CD4-positive, alpha-beta T cell (primary cell): ENCODE measurements at regions not wholly inside any gene's neighbourhood (a gene's known extent, or its start where the extent isn't known, plus 50 kb on each side); places are given as distances from the start of the nearest gene placed in this dataset.

ENCODE experiments used
- ATAC-seq: fragments of 200-7000 bp; cut with Tn5 transposase; one replicate; pipeline ENCODE4 v1.10.0; 2022; ENCODE audit warnings: mild to moderate bottlenecking; ENCODE audit not compliant: poor library complexity
- CTCF ChIA-PET: fragments of 350-600 bp; sonication (Branson Sonifier 250); formaldehyde crosslinking; loops from one replicate; lab custom pipeline; 2021; ENCODE audit warnings: antibody characterized with exemption, inconsistent platforms; lab: Charles Lee
- POLR2A ChIA-PET: fragments of 350-600 bp; sonication (Branson Sonifier 250); formaldehyde crosslinking; loops from one replicate; lab custom pipeline; 2021; ENCODE audit warnings: antibody characterized with exemption, inconsistent platforms; lab: Charles Lee
- DNase-seq, 14 experiments: peaks; one replicate each; pipeline ENCODE4 v3.0.0-alpha.2; 2013 to 2020; ENCODE audit warnings: mixed read lengths in 2 of 14
- H3K27ac ChIP-seq, 2 donors: one replicate each; pipeline versions ENCODE4 v1.5.1 to v1.7.0; 2013; ENCODE audit warnings: low read length in 2 of 2, low read depth in 1 of 2, mild to moderate bottlenecking in 1 of 2
- H3K27me3 ChIP-seq, 2 experiments: 1 replicate in 1 of 2; 2 replicates in 1 of 2; pipeline versions ENCODE4 v1.6.1 to v1.7.0; 2013; ENCODE audit warnings: low read length in 2 of 2, control low read depth in 1 of 2, mild to moderate bottlenecking in 1 of 2, moderate library complexity in 1 of 2; ENCODE audit not compliant: insufficient read depth in 2 of 2, control insufficient read depth in 1 of 2
- H3K36me3 ChIP-seq: one replicate; pipeline ENCODE4 v1.6.1; 2013; ENCODE audit warnings: low read length, control low read depth; ENCODE audit not compliant: insufficient read depth
- H3K4me1 ChIP-seq: one replicate; pipeline ENCODE4 v1.6.1; 2013; ENCODE audit warnings: low read length, control low read depth; ENCODE audit not compliant: insufficient read depth
- H3K4me3 ChIP-seq: one replicate; pipeline ENCODE4 v1.5.1; 2013; ENCODE audit warnings: mild to moderate bottlenecking, low read length, moderate library complexity
- H3K9me3 ChIP-seq, 2 experiments: 1 replicate in 1 of 2; 2 replicates in 1 of 2; pipeline versions ENCODE4 v1.6.1 to v1.7.0; 2013; ENCODE audit warnings: low read length in 2 of 2, mild to moderate bottlenecking in 2 of 2, control low read depth in 1 of 2, moderate library complexity in 1 of 2; ENCODE audit not compliant: control insufficient read depth in 1 of 2, insufficient read depth in 1 of 2
- H3K27ac Mint-ChIP-seq: one replicate; pipeline ENCODE4 v1.8.0; 2020; ENCODE audit warnings: mixed read lengths
- H3K27me3 Mint-ChIP-seq: one replicate; pipeline ENCODE4 v1.8.0; 2021; ENCODE audit warnings: mixed read lengths
- H3K36me3 Mint-ChIP-seq: one replicate; pipeline ENCODE4 v1.8.0; 2021; ENCODE audit warnings: low read depth, mixed read lengths
- H3K4me1 Mint-ChIP-seq: one replicate; pipeline ENCODE4 v1.8.0; 2021; ENCODE audit warnings: low read depth, mixed read lengths
- H3K4me3 Mint-ChIP-seq: one replicate; pipeline ENCODE4 v1.8.0; 2020; ENCODE audit warnings: mild to moderate bottlenecking, mixed read lengths
- H3K9me3 Mint-ChIP-seq: one replicate; pipeline ENCODE4 v1.8.0; 2020; ENCODE audit warnings: mixed read lengths
- intact Hi-C, 2 experiments: fragments of 100-400 bp; cut with DNase I in 1 of 2; cut with micrococcal nuclease in 1 of 2; formaldehyde crosslinking; loops; one replicate each; pipeline versions ENCODE4 v1.15.1 to v1.9.0; 2023 to 2025; cut with DNase I, micrococcal nuclease
- TF ChIP-seq, protein P1 (sequence below): fragments of 200-600 bp; IDR thresholded peaks from one replicate; pipeline ENCODE4 v1.8.0; 2022; ENCODE audit warnings: antibody characterized with exemption, mild to moderate bottlenecking

DNA sequence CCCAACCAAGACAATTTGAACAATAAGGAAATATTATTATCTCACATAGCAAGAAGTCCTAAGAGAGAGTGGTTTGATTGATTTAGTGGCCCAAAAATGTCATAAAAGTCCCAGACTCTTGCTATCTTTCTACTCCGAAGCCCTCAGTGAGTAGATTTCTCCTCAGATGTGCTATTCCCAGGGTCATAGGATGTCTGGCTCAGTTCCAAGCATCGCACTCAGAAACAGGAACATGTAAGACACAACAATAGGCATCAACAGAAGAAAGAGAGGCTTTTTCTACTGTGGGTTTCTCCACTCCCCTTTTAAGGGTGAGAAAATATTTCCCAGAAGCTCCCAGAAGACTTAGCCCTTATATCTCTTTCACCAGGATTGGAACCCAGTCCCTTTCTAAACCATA, 188.1 kb upstream of the CDKN3 start:
- ChIA-PET POLR2A (no interaction called here), CTCF (no interaction called here)
- DNase-seq (no peak), ATAC-seq (no peak)
- Mint-ChIP-seq H3K27me3 (peaks cover 54% of the 10 kb centered on the region), H3K4me3 (no peak overlapping the region), H3K9me3 (no peaks in the 10 kb centered on the region), H3K36me3 (no peaks in the 10 kb centered on the region), H3K27ac (no peak overlapping the region), H3K4me1 (no peaks in the 10 kb centered on the region)
- intact Hi-C loops = no loop called here
- Histone ChIP-seq H3K27ac (no peak overlapping the region), H3K36me3 (no peaks in the 10 kb centered on the region), H3K4me1 (no peaks in the 10 kb centered on the region), H3K9me3 (no peaks in the 10 kb centered on the region), H3K4me3 (no peak overlapping the region), H3K27me3 (peaks cover 0 to 2% of the 10 kb centered on the region in 2 experiments)
- TF ChIP-seq, protein P1, sequence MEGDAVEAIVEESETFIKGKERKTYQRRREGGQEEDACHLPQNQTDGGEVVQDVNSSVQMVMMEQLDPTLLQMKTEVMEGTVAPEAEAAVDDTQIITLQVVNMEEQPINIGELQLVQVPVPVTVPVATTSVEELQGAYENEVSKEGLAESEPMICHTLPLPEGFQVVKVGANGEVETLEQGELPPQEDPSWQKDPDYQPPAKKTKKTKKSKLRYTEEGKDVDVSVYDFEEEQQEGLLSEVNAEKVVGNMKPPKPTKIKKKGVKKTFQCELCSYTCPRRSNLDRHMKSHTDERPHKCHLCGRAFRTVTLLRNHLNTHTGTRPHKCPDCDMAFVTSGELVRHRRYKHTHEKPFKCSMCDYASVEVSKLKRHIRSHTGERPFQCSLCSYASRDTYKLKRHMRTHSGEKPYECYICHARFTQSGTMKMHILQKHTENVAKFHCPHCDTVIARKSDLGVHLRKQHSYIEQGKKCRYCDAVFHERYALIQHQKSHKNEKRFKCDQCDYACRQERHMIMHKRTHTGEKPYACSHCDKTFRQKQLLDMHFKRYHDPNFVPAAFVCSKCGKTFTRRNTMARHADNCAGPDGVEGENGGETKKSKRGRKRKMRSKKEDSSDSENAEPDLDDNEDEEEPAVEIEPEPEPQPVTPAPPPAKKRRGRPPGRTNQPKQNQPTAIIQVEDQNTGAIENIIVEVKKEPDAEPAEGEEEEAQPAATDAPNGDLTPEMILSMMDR = no peak

DNA sequence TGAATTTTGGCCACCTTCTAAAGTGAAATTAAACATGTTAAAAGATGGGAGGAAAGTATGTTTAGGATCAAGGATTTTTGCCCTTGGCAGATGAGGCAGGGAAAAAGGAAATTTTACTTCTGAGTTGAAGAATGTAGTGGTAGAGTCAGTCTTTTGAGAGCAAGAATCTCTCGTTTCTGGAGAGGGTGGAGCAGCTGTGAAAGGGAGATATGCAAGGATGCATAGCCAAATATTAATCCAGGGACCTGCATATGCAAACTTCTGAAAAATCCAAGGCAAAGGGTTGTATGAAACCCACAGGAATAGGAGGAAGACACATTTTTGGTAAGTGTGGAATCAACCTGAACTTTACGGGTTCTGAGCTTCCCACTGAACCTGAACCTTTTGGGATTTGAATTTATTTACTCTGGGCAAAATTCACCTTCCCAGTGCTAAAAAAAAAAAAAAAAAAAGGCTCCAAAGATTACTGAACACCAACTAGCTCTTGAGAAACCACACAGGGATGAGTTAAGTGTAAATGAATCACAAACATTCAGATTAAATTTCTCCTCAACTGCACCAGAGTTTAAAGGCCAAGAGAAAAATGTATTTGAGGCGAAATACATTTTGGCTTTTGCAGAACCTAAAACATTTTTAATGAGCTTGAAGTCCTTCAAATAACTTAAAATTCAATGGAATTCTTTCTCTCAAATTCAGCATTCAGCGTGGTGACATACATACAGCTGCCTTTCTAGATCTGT, 187.1 kb upstream of the CDKN3 start:
- intact Hi-C loops = no loop called here
- Histone ChIP-seq H3K27ac (no peak overlapping the region), H3K9me3 (no peaks in the 10 kb centered on the region), H3K4me1 (no peaks in the 10 kb centered on the region), H3K27me3 (peaks cover 0 to 2% of the 10 kb centered on the region in 2 experiments), H3K36me3 (no peaks in the 10 kb centered on the region), H3K4me3 (no peak overlapping the region)
- Mint-ChIP-seq H3K36me3 (no peaks in the 10 kb centered on the region), H3K4me3 (no peak overlapping the region), H3K27ac (no peak overlapping the region), H3K27me3 (peaks cover 54% of the 10 kb centered on the region), H3K4me1 (no peaks in the 10 kb centered on the region), H3K9me3 (no peaks in the 10 kb centered on the region)
- TF ChIP-seq, protein P1 = no peak
- DNase-seq (no peak), ATAC-seq (no peak)
- CTCF ChIA-PET = interaction anchor here (0.7 kb wide), 2 partner anchors 42 to 137 kb away, joined by 4 read pairs; no protein-coding TSS in a partner anchor
- POLR2A ChIA-PET = no interaction called here

DNA sequence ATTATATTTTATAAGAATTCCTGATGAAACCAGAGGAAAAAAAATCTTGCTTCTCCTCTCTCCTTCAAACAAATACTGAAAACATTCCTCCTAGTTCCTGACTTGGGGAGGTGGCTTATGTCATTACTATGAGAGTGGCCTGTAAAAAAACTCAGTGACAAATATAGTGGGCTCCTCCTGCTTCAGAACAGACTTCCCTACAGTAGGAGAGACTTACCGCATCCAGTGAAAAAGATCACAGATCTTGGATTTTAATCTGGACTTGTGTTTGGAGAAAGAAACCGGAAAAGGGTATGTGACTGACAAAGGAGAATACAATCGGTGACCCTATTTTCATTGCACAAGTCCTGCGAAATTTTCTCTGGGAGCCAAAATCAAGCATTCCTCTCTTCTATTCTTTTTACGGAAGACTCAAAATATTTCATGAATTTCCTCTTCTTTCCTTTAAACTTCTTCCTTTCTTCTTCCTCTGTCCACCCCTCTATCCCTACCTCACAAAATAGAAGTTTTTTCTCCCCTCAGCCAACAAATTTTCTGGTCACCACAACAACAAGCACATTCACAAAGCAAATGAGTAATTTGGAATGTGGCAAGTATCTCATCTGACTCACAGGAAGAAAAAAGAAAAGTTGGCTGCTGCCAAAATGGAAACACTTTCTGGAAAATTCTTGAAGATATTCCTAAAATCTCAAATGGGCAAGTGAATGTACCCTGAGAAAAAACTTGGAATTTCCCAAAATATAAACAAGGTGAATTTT, 185.1 kb upstream of the CDKN3 start:
- ChIA-PET CTCF (no interaction called here), POLR2A (no interaction called here)
- Mint-ChIP-seq H3K27ac (no peak overlapping the region), H3K9me3 (no peaks in the 10 kb centered on the region), H3K36me3 (no peaks in the 10 kb centered on the region), H3K4me3 (no peak overlapping the region), H3K27me3 (peaks cover 61% of the 10 kb centered on the region), H3K4me1 (no peaks in the 10 kb centered on the region)
- H3K4me3 ChIP-seq = no peak overlapping the region
- intact Hi-C loops = no loop called here
- no peaks in the 10 kb centered on the region for H3K27me3 ChIP-seq
- no peaks in the 10 kb centered on the region for H3K9me3 ChIP-seq
- no peaks in the 10 kb centered on the region for H3K36me3 ChIP-seq
- ATAC-seq = no peak
- TF ChIP-seq, protein P1 = no peak
- DNase-seq = no peak
- no peak overlapping the region for H3K27ac ChIP-seq
- no peaks in the 10 kb centered on the region for H3K4me1 ChIP-seq
